ENCODE measurements at regions not wholly inside any gene's neighbourhood (a gene's known extent, or its start where the extent isn't known, plus 50 kb on each side); places are given as distances from the start of the nearest gene placed in this dataset.

DNA sequence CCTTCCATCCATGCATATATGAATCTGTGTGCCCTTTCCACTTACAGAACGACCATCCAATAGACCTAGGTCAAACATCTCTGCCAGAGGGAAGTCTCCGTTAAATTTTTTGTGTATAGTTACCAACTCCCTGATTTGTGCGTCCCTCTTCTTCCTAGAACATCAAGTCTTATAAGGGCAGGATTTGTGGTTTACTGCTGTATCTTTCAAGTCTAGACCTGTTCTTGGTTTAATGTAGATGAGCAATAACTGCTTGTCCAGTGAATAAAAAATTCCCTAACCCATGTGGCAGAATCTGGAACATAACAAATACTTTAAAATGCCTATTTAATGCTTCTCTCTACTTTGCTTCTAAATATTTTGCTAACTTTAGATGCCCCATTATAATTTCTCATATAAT is 988.8 kb downstream of the RAPGEF2 start:
- Histone ChIP-seq H2AFZ (ENCODE audit: low read length) (no peak overlapping the region), H3K4me1 (ENCODE audit: insufficient read depth, low read length) (no peaks in the 10 kb centered on the region), H3K4me2 (ENCODE audit: low read depth, low read length) (no peak overlapping the region), H4K20me1 (ENCODE audit: insufficient read depth, low read length) (no peaks in the 10 kb centered on the region), H3K27ac (ENCODE audit: extremely low read length, insufficient read depth, low read length) (no peak overlapping the region), H3K27me3 (ENCODE audit: control insufficient read depth in 1 of 2, insufficient read depth in 2 of 2, low read length in 2 of 2) (no peaks in the 10 kb centered on the region; a peak in 1 of 5 replicates), H3K9me3 (ENCODE audit: low read length) (peaks cover 24% of the 10 kb centered on the region; the same call in 1 of the 2 replicates), H3K4me3 (replicated peaks in 1 of 3; ENCODE audit: insufficient read depth in 1 of 3, low read depth in 2 of 3, low read length in 3 of 3) (no peak overlapping the region), H3K36me3 (replicated peaks in 1 of 2; ENCODE audit: control insufficient read depth in 1 of 2, insufficient read depth in 2 of 2, low read length in 2 of 2) (no peaks in the 10 kb centered on the region), H3K79me2 (ENCODE audit: insufficient read depth, low read length) (no peaks in the 10 kb centered on the region), H3K9ac (ENCODE audit: insufficient read depth, low read depth, low read length) (no peak overlapping the region)
- ATAC-seq, result no peak
- DNase-seq (ENCODE audit: low spot score), result no peak
- TF ChIP-seq, protein P1, sequence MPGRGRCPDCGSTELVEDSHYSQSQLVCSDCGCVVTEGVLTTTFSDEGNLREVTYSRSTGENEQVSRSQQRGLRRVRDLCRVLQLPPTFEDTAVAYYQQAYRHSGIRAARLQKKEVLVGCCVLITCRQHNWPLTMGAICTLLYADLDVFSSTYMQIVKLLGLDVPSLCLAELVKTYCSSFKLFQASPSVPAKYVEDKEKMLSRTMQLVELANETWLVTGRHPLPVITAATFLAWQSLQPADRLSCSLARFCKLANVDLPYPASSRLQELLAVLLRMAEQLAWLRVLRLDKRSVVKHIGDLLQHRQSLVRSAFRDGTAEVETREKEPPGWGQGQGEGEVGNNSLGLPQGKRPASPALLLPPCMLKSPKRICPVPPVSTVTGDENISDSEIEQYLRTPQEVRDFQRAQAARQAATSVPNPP (CRISPR knock-in tag; IDR thresholded peaks at IDR 0.05), result no peak
- no peak for TF ChIP-seq TAF15 (IDR thresholded peaks at IDR 0.05; ENCODE audit: low read depth, low read length, poor library complexity, severe bottlenecking)
- TF ChIP-seq BRD4 (CRISPR knock-in tag; IDR thresholded peaks at IDR 0.05), result no peak
- TF ChIP-seq POGZ (CRISPR knock-in tag; IDR thresholded peaks at IDR 0.05), result no peak
- no peak for TF ChIP-seq ZNF335 (CRISPR knock-in tag; IDR thresholded peaks at IDR 0.05)
- 30% methylated on average over 3 of the region's 3 CpGs for WGBS (ENCODE audit: low lambda C conversion rate)
- POLR2A ChIA-PET, result no interaction called here
- in situ Hi-C loops (cut with HindIII; ENCODE audit: extremely low pct_ligation_motif_present, low pct_unique_long_range_greater_than_20kb), result no loop called here
- no TSS peak for BruUV-seq (replicated peaks)
- CTCF ChIA-PET (ENCODE audit: low intra/inter-chr PET ratio, low total read pairs), result no interaction called here
- no peak for FAIRE-seq
- intact Hi-C loops (cut with micrococcal nuclease; ENCODE audit: unreplicated experiment), result no loop called here

DNA sequence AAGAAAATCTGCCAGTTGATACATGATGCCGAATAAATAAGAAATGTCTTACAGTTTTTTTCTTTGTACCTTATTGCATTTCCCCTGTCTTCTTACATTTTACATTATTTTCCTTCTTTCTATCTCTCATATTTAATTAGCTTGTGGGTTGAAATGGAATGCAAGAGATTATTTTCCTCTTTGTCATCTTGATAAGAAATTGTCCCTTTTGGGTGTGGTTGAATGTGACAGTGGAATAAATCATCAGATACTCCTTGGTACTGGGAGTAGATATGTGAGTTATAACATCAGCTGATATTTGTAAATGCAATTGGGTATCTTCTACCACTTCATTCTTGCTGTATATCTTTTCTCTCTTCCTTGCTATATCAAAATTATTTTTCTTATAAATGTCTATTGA is 997.4 kb downstream of the RAPGEF2 start:
- POLR2A ChIA-PET, result no interaction called here
- no TSS peak for BruUV-seq (replicated peaks)
- CTCF ChIA-PET (ENCODE audit: low intra/inter-chr PET ratio, low total read pairs), result no interaction called here
- TF ChIP-seq ZNF550 (CRISPR knock-in tag; IDR thresholded peaks at IDR 0.05; ENCODE audit: borderline replicate concordance), result no peak
- no peak for TF ChIP-seq ZNF660 (CRISPR knock-in tag; IDR thresholded peaks at IDR 0.05; ENCODE audit: borderline replicate concordance, low read depth)
- no peak for TF ChIP-seq ZNF292 (CRISPR knock-in tag; IDR thresholded peaks at IDR 0.05; ENCODE audit: borderline replicate concordance, low read depth)
- no peak for TF ChIP-seq KAT8 (CRISPR knock-in tag; IDR thresholded peaks at IDR 0.05)
- TF ChIP-seq, protein P2, sequence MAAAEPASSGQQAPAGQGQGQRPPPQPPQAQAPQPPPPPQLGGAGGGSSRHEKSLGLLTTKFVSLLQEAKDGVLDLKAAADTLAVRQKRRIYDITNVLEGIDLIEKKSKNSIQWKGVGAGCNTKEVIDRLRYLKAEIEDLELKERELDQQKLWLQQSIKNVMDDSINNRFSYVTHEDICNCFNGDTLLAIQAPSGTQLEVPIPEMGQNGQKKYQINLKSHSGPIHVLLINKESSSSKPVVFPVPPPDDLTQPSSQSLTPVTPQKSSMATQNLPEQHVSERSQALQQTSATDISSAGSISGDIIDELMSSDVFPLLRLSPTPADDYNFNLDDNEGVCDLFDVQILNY (CRISPR knock-in tag; conservative IDR thresholded peaks at IDR 0.05), result no peak
- TF ChIP-seq ZNF138 (CRISPR knock-in tag; IDR thresholded peaks at IDR 0.05; ENCODE audit: low read depth), result no peak
- TF ChIP-seq TOPORS (CRISPR knock-in tag; IDR thresholded peaks at IDR 0.05), result no peak
- TF ChIP-seq ZNF546 (CRISPR knock-in tag; conservative IDR thresholded peaks at IDR 0.05), result no peak
- TF ChIP-seq GPN1 (CRISPR knock-in tag; IDR thresholded peaks at IDR 0.05; ENCODE audit: borderline replicate concordance), result no peak
- no peak for TF ChIP-seq ZNF672 (CRISPR knock-in tag; IDR thresholded peaks at IDR 0.05)
- TF ChIP-seq, protein P3, sequence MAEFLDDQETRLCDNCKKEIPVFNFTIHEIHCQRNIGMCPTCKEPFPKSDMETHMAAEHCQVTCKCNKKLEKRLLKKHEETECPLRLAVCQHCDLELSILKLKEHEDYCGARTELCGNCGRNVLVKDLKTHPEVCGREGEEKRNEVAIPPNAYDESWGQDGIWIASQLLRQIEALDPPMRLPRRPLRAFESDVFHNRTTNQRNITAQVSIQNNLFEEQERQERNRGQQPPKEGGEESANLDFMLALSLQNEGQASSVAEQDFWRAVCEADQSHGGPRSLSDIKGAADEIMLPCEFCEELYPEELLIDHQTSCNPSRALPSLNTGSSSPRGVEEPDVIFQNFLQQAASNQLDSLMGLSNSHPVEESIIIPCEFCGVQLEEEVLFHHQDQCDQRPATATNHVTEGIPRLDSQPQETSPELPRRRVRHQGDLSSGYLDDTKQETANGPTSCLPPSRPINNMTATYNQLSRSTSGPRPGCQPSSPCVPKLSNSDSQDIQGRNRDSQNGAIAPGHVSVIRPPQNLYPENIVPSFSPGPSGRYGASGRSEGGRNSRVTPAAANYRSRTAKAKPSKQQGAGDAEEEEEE (CRISPR knock-in tag; IDR thresholded peaks at IDR 0.05; ENCODE audit: borderline replicate concordance), result no peak
- TF ChIP-seq FOXP1 (IDR thresholded peaks at IDR 0.05), result no peak
- no peak for TF ChIP-seq FOXP1 (CRISPR knock-in tag; IDR thresholded peaks at IDR 0.05)
- no peak for TF ChIP-seq NCOR1 (IDR thresholded peaks at IDR 0.05; ENCODE audit: borderline replicate concordance, low read length)

More for the DNA sequence above, 997.4 kb downstream of the RAPGEF2 start:
- H3K27ac ChIP-seq (ENCODE audit: extremely low read length, insufficient read depth, low read length), result no peak overlapping the region
- no peak for ATAC-seq
- no peaks in the 10 kb centered on the region for H3K36me3 ChIP-seq (replicated peaks in 1 of 2; ENCODE audit: control insufficient read depth in 1 of 2, insufficient read depth in 2 of 2, low read length in 2 of 2)
- no peak for DNase-seq (ENCODE audit: low spot score)
- FAIRE-seq, result no peak
- in situ Hi-C loops (cut with HindIII; ENCODE audit: extremely low pct_ligation_motif_present, low pct_unique_long_range_greater_than_20kb), result no loop called here
- intact Hi-C loops (cut with micrococcal nuclease; ENCODE audit: unreplicated experiment), result no loop called here
- no peaks in the 10 kb centered on the region for H3K79me2 ChIP-seq (ENCODE audit: insufficient read depth, low read length)
- no peak overlapping the region for H3K4me2 ChIP-seq (ENCODE audit: low read depth, low read length)
- peaks cover 9% of the 10 kb centered on the region for H3K9me3 ChIP-seq (ENCODE audit: low read length)
- no peak overlapping the region for H3K9ac ChIP-seq (ENCODE audit: insufficient read depth, low read depth, low read length)
- H3K4me3 ChIP-seq (replicated peaks in 1 of 3; ENCODE audit: insufficient read depth in 1 of 3, low read depth in 2 of 3, low read length in 3 of 3), result no peak overlapping the region
- no peaks in the 10 kb centered on the region for H4K20me1 ChIP-seq (ENCODE audit: insufficient read depth, low read length)
- no peak overlapping the region for H2AFZ ChIP-seq (ENCODE audit: low read length)
- no peaks in the 10 kb centered on the region for H3K27me3 ChIP-seq (ENCODE audit: control insufficient read depth in 1 of 2, insufficient read depth in 2 of 2, low read length in 2 of 2)
- no peaks in the 10 kb centered on the region for H3K4me1 ChIP-seq (ENCODE audit: insufficient read depth, low read length)
- WGBS (ENCODE audit: low lambda C conversion rate), result 2% methylated on average over 1 of the region's 1 CpG
